Osteocyte (in vitro differentiated cells): ENCODE measurements at regions not wholly inside any gene's neighbourhood (a gene's known extent, or its start where the extent isn't known, plus 50 kb on each side); places are given as distances from the start of the nearest gene placed in this dataset.

Experiments
- DNase-seq: peaks from one replicate; pipeline ENCODE4 v3.0.0; 2021; ENCODE audit warnings: mixed read lengths; ENCODE audit not compliant: unreplicated experiment; ENCODE audit errors: extremely low spot score
- H3K27ac Mint-ChIP-seq: one replicate; pipeline ENCODE4 v1.8.0; 2021; ENCODE audit warnings: mild to moderate bottlenecking, mixed read lengths; ENCODE audit not compliant: unreplicated experiment
- H3K27me3 Mint-ChIP-seq: one replicate; pipeline ENCODE4 v1.8.0; 2021; ENCODE audit warnings: mixed read lengths; ENCODE audit not compliant: unreplicated experiment
- H3K36me3 Mint-ChIP-seq: one replicate; pipeline ENCODE4 v1.8.0; 2021; ENCODE audit warnings: mixed read lengths; ENCODE audit not compliant: unreplicated experiment
- H3K4me1 Mint-ChIP-seq: one replicate; pipeline ENCODE4 v1.8.0; 2021; ENCODE audit warnings: mixed read lengths; ENCODE audit not compliant: unreplicated experiment
- H3K4me3 Mint-ChIP-seq: one replicate; pipeline ENCODE4 v1.8.0; 2021; ENCODE audit warnings: mild to moderate bottlenecking, moderate library complexity, mixed read lengths; ENCODE audit not compliant: unreplicated experiment
- H3K9me3 Mint-ChIP-seq: one replicate; pipeline ENCODE4 v1.8.0; 2021; ENCODE audit warnings: mixed read lengths; ENCODE audit not compliant: unreplicated experiment
- CTCF ChIP-seq: fragments of 200-600 bp; sonication (generic); IDR thresholded peaks from 2 replicates; pipeline ENCODE4 v1.5.0; 2021; ENCODE audit warnings: antibody characterized with exemption, mild to moderate bottlenecking, moderate library complexity

- Mint-ChIP-seq H3K9me3 (peaks cover 13% of the 10 kb centered on the region), H3K27me3 (no peaks in the 10 kb centered on the region), H3K4me1 (no peaks in the 10 kb centered on the region), H3K36me3 (no peaks in the 10 kb centered on the region), H3K27ac (no peak overlapping the region), H3K4me3 (no peak overlapping the region)
- TF ChIP-seq CTCF, result no peak
- DNase-seq, result no peak
Measured at GRCh38 chr10:112098682-112099081, 84.9 kb downstream of the GPAM start.
